GM18873 (cell line): ENCODE measurements at regions not wholly inside any gene's neighbourhood (a gene's known extent, or its start where the extent isn't known, plus 50 kb on each side); places are given as distances from the start of the nearest gene placed in this dataset.

Source experiments
- ATAC-seq: cut with Tn5 transposase; IDR thresholded peaks from one replicate; pipeline ENCODE4 v1.9.1; 2021; ENCODE audit warnings: mild to moderate bottlenecking, moderate library complexity, moderate number of reproducible peaks; ENCODE audit not compliant: unreplicated experiment, low FRiP score

DNA sequence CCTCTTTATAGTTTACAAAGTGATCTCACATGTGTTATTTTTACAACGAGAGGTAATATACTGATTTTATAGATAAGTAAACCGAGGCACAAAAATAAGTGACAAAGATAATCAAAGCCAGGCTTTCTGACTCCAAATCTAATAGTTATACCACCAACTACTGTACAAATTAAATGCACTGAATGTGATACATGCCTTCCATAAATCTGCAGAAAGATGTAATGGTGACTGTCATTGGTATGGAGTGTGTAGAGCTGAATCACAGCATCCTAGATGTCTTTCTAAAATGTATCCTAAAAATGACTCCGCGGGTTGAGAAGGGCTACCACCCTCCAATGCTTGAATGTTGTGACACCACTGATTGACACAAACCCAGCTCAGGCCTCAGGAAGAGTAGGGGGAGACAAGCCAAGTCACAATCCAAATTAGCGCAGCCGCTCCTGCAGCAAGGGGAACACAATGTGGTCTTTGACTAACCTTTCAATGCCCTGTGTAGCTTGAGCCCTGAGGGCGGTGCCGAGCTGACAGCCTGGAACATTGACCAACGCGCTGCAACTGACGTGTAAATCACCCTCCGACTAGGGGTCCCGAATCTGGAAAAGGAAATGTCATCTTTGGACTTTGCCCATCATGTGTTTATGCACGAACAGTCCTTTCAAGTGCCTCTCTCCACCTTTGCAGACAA is 136.8 kb downstream of the OLIG3 start:
- ATAC-seq = no peak

DNA sequence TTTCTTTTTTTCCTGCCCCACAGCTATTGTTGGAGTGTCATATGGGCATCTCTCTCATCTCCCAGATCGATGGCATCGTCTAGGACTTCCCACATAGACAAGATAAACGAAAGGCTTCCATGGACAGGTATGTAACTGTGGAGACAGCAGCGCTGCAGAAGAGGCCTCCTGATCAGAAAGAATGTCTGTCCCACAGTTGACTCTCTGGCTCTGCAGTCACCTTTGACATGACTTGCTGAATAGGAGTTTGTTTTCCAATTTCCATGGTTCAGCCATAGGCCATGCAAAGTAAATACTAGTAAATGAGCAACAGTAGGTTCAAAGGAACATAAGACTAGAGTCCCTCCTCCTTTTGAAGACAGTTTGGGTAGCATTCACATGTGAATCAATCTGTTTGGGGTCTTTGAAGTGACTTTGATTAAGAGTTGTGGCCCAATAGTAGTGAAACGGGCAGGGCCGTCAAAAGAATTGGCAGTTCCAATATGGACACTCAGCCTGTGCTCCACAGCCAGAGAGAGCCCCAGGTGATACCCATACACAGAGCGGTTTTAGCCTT is 134.7 kb upstream of the IFNGR1 start:
- ATAC-seq = no peak

DNA sequence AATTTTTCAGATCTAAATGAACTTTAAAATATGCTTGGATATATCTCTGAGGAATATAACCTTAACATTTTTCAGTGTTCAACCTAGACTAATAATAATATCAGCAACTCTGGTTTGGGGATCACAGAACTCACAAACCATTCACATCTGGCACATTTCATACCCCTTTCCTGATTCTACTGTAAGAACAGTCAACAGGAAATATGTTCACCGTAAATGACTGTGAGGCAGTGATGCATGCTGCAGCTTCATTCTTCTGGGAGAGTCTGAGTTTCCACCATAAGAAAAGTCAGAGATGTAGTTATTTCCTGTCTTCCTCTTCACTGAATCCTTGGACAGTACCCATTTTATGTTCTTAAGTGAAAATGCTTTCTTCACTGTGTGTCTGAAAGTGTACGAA is 134.2 kb upstream of the IFNGR1 start:
- no peak for ATAC-seq

DNA sequence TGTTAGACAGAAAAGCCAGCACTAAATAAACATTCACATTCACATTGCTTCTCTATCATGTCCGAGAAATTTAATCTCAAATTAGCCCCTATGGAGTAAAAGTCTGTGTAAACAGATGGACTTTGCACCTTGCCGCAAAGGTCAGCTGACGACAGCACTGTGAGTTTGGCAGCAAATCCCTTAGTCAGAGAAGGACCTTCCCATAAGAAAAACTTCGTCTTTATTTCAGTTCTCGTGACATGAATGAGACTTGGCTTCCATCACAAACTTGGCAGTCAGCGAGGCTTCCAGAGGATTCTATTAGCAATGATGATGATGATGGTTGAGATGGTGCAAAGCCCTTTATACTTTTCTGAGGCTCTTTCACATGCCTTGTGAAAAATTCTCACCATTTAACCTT is 133.7 kb upstream of the IFNGR1 start:
- ATAC-seq = no peak

DNA sequence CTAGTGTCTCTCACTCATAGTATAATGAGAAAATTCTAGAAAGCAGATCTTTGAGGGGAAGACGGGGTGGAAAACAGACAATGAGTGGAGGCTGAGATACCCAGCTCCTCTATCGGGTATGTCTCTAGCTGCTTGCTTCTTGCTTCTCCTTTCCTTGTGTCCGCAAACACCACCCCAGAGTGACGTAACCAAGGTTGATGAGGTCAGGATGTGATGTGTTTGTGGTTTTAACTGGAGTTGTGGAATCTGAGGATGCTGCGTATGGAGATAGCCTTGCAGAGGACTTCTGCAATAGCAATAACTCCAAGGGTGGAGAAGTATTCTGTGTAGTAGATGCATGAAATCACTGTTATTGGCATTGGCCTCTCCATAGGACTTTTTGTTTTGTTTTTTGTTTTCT is 132.7 kb upstream of the IFNGR1 start:
- no peak for ATAC-seq

DNA sequence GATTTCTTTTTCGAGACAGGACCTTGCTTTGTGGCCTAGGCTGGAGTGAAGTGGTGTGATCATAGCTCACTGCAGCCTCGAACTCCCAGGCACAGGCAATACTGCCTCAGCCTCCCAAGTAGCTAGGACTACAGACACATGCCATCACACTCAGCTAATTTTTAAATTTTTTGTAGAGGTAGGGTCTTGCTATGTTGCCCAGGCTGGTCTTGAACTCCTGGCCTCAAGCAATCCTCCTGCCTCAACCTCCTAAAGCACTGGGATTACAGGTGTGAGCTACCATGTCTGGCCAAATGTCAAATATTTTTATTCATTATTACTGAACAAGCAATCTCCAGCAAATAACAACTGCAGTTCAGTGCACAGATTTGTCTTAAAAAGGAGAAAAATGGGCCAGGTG is 131.7 kb upstream of the IFNGR1 start:
- ATAC-seq = no peak

DNA sequence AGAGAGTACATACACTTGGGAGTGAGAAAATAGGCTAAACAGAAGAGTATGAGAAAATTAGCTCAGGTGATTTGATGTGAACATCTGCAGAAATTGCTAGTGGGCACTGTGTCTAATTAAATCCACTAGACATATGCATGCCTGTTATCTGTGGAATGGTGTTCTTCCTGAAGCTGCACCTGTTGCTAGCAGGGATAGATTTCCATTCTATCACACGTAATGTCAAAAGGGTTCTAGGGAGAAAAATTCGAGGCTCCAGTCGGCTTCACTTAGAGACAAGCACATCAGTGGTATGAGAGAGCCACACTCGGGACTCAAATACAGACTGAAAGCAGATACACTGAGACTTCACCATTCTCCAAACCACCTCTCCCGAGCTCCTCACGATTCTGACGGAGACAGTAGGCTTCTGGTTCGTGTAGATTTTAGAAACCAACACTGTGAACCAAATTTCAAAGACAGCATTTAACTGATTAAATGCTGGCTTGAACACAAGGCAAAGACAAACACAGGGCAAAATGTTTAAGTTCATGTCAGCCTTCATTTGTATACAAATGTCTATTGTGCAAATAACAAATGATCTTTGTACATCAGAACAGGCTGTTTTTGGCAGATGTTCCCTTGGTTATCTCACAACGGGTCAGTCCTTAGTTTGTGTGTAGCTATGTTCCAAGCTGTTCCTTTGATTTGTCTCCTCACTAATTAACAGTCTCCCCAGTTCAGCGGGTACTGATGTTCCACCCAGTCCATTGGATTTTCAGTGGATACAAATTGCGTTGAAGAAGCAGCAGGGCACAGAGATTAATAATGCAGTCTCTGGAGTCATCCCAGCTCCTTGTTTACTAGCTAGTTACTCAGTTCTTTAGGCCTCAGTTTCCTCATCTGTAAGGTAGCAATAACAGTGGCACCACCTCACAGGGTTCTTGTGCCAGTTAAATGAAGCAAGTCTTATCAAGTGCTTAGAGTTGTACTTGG is 131.0 kb upstream of the IFNGR1 start:
- ATAC-seq = no peak

DNA sequence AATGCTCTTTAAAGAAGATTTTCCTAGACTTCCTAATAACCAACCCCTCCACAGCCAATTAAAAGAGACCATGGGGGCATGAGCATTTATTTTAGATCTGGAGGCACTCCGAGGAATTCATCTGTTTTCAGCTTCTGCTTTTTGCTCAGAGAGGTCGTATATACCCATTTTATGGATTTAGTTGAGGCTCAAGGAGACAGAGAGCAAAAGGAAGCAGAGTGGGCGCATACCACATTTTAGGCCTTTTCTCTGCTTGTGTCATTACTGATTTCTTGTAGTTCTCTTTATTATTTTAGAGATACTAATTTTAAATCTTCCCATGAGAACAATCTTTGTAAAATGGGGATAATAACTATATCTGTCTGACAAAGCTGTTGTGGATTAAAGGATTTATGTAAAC is 129.6 kb upstream of the IFNGR1 start:
- ATAC-seq = no peak

DNA sequence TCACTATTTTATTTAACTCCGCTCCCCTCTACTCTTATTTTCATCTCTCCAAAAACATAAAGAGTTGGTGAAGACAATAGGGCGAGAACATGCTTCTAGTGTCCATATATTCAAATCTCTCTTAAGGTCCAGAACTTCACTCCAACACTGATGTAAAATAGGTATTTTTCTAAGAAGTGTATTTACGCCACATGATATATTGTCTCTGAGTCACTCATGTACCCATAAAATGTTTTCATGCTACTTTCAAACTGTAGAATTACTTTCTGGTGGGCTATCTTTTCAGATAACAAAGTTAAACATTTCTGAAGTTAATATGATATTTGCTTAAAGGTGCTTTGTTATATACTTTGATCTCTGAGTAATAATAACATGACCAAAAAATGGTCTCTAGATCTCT is 124.1 kb upstream of the IFNGR1 start:
- ATAC-seq = no peak

DNA sequence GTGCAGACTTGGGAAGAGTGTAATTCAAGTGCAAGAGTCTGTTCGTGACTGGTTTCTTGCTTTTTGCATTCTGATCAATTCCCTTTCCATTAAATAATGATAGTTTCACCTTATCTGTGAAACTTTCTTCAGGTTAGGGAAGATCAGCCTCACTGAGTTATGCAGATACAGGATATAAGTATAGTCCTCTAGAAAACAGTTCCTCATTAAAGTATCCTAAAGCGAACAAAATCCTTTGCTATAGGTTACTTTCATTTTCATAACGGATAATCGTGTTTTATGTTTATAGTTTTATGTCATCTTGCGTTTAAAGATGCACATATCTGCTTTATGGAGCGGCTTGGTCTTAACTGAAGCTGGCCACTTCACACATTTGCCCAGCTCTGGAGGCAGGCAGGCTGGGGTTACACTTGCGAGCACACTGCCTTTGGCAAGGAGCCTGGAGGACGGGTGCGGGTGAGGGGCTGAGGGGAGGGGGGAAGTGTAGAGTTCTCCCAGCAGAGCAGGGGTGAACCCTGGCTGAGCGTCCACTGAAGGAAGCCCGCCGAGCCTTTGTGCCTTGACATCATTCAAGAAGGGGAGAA is 123.5 kb upstream of the IFNGR1 start:
- ATAC-seq = no peak

DNA sequence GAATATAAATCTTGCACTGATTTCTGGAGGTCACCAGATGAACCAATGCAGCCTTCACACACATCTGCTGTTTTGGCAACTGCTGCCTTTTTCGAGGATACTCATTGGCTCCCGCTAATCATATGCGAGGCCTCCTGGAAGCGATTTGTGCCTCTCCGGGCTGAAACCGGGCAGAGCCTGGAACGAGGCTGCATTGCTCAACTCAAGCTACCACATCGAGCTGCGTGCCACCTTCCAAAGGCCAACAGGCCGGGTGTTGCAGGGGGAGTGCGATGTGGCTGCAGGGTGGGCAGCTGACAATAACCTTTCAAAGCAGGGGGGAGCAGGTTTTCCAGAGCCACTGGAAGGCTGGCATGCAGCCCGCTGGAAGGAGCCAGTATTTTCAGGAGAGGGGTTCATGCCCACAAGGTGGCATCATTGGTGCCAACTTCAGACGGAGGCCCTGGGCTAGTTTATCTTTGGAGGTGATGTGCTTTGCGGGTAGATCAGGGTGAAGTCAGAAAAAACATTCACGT is 122.6 kb upstream of the IFNGR1 start:
- no peak for ATAC-seq

DNA sequence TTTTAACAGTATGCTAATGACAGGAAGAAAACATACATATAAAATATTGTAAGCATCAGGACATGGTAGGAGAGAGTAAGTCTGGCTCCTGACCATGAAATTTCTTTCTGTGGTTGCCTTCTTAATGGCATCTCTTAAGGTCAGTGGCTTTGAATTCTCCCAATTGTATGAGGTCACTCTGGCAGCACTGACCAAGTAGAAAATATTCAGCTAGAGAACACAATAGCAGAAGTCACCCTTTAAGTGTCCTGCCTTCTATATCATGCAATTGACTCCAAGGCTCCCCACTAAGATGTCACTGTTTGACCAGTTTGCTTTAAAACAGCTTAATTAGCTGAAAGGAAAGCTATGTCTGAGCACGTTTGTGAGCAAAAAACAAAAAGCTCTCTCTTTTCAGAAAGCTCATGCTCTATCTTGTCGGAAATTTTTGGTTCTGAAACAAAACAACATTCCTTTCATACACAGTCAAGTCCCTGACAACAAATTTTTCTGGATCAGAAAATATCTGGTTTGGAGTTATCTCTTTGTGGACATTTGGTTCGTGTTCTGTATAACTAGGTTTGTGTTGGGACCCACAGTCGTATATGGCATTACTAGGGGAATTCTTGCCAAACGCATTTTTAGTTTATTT is 120.9 kb upstream of the IFNGR1 start:
- ATAC-seq = no peak

DNA sequence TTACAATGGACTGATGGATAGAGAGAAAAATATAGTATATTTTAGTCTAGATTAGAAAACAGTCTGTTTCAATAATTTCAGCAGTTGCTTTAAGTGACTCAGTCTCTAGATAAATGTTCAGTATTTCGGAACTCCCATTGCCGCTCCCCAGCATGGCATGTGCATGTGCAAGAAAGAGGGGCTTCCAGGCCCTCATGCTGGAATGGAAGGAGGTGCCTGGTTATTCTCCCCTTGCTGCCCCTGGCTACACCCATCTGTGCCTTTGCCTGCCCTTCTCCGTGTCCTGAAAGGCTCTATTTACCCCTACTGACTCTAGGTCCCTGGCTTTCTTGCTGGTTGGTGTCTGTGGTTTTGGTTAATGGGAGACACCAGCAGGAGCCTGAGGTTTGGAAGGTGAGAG is 115.7 kb upstream of the IFNGR1 start:
- ATAC-seq = no peak

DNA sequence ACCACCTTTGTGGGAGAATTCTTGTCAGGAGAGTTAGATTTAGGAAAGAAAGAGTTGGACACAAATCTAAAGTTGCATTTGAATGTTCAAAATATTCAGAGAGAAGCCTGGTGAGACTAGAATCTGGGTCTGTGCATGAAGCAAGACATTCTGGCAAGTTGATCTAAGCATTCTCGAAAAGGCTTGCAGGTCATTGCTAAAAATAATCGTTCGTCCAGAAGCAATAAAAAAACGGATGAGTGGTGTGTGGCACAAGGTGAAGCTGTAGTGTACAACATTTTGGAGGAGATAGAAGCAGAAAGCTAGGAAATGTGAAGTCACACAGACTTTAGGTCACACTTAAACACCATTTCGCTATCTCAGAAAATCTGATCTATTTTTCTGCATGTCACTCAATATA is 114.9 kb upstream of the IFNGR1 start:
- no peak for ATAC-seq

DNA sequence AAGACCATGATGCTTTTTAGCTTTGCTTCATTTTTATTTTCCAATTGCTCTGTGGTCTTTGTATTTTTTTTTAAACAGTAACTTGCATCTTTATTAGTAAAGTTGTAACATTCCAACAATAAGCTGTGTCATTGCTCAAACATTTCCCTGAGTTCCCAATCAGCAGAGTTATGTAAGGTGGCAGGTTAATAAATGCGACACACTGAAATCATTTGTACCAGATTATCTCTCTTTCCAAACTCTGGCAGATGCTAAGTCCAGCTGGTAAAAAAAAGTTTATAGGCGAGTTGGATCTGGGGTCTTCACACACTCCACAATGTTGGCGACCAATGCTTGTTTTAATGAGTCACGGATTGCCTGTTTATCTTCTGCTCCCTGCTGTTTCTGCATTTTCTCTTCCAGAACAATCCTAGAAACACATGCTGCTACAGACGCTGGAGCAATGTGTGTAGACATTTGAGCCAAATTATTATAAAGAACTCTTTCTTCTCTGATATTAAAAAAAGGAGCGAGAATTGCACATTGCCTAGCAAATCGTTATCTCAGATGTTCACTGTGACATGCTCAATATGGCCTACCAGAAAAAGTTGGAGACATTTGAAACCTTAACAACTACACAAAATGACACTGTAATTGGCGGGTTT is 113.6 kb upstream of the IFNGR1 start:
- no peak for ATAC-seq

DNA sequence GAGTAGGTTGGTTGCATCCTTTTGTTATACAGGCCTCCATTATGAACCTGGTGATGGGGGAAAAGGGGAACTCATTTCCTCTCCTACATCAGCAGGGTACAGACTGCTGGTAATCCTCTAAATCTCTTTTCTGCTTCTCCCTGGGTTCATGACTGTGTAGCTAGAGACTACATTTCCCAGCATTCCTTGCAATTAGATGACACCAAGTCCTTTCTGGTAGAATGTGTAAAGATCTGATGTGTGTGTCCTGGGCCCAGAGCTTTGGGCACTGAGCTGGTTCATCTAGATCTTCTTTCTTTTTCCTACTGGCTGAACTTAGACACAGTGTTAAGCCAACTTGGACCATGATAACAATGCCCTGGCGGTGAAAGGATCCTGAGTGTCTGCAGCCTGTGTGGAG is 104.7 kb upstream of the IFNGR1 start:
- no peak for ATAC-seq

DNA sequence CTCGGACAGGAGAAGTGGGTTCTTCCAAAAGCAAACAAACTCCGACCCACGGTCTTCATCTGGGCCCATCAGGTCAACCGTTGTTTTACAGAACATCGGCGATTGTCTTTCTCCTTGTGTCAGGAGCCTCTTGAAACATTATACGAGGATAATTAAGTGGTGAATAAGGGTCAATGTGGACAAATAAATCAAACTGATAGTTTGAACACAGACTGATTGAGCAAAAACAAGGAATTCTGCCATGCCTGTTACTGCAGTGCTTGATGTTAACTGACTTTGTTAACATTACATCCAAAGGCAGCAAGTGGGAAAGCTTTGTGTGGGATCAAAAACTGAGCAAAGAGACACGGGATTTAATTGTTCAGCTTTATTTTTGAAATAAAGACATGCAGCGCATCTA is 101.1 kb upstream of the IFNGR1 start:
- no peak for ATAC-seq

DNA sequence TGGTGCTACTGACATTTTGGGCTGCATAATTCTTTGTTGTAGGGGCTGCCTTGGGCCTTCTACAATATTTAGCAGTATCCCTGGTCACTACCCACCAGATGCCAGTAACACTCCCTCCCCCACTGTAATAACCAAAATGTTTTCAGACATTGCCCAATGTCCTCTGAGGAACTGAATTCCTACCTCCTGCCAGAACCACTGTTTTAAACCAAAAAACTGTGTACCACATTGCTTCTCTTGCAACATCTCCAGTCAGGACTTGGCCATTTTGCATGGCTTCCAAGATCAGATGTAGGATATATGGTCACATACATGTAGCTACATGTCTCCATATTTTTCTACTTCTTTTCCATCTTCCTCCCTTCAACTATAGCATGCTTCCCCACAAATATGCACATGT is 97.4 kb upstream of the IFNGR1 start:
- no peak for ATAC-seq

DNA sequence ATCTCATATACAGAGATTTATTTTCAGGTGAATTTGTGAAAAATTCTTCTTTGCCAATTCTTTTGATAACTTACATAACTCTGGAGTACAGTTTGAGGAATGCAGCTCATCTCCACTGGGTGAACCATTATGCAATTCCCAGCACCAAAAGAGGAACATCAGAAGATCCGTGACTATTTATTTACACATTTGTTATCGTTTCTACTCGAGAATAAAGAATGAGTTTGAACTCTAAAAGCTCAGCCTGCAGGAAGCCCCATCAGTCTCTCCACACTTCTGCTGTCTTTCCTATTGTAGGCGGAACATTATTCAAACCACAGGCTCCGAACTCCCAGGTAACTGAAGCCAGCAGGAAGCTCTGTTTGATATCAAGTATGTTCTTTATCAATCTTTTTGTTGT is 95.9 kb upstream of the IFNGR1 start:
- no peak for ATAC-seq
